Duodenal mucosa (tissue), 2 donors: ENCODE measurements at regions not wholly inside any gene's neighbourhood (a gene's known extent, or its start where the extent isn't known, plus 50 kb on each side); places are given as distances from the start of the nearest gene placed in this dataset.

ENCODE experiments used
- H3K27ac ChIP-seq: one replicate; pipeline ENCODE4 v1.7.0; 2013; ENCODE audit warnings: low read depth, low read length
- H3K27me3 ChIP-seq, 2 donors: one replicate each; pipeline ENCODE4 v1.7.0; 2013; ENCODE audit warnings: low read length in 2 of 2, control low read depth in 1 of 2; ENCODE audit not compliant: insufficient read depth in 2 of 2, control insufficient read depth in 1 of 2
- H3K36me3 ChIP-seq, 2 donors: one replicate each; pipeline ENCODE4 v1.7.0; 2013; ENCODE audit warnings: low read length in 2 of 2, control low read depth in 1 of 2; ENCODE audit not compliant: insufficient read depth in 2 of 2, control insufficient read depth in 1 of 2
- H3K4me1 ChIP-seq, 2 donors: one replicate each; pipeline ENCODE4 v1.7.0; 2013; ENCODE audit warnings: low read length in 2 of 2, control low read depth in 1 of 2; ENCODE audit not compliant: insufficient read depth in 2 of 2, control insufficient read depth in 1 of 2
- H3K4me3 ChIP-seq, 2 donors: one replicate each; pipeline ENCODE4 v1.7.0; 2013; ENCODE audit warnings: low read length in 2 of 2, low read depth in 1 of 2
- H3K9ac ChIP-seq, 2 donors: one replicate each; pipeline ENCODE4 v1.7.0; 2013; ENCODE audit warnings: low read length in 2 of 2, low read depth in 1 of 2
- H3K9me3 ChIP-seq, 2 donors: one replicate each; pipeline ENCODE4 v1.7.0; 2013; ENCODE audit warnings: low read length in 2 of 2, control low read depth in 1 of 2; ENCODE audit not compliant: control insufficient read depth in 1 of 2

DNA sequence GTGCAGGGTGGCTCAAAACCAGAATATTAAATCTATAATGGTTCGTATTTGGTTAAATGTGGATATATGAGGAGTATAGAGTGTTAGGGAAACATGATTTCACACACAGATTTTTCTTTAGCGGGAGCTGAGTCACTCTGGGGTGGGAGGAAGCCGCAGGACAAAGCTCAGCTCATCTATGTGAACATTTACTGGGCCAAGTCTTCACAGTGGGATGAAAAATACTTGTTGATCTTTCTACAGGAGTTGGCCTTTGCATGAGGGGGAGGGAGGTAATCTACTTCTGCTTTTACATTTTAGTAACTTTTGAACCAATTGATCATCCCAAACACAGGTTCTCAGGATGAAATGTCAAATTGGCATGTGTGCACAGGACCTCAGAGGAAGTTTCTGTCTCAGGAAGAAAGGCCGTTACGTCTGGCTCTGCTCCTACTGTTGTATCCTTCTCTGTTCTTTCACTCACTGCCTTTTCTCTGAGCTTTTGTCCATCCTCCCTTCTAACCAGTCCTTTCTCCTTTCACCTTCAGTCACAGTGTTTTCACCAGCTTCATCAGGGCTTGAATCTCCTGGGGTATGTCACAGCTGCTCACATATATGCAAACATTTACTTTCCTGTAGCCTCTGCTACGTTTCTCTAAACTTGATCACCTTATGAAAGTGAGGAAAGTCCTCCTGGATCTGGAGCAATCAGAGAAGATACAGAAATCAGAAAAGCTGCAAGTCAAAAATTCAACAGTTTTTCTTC lies 943.3 kb upstream of the FANCL start:
- Histone ChIP-seq H3K9me3 (no peaks in the 10 kb centered on the region), H3K27me3 (no peaks in the 10 kb centered on the region), H3K4me1 (no peaks in the 10 kb centered on the region), H3K36me3 (no peaks in the 10 kb centered on the region), H3K9ac (no peak overlapping the region), H3K4me3 (no peak overlapping the region), H3K27ac (no peak overlapping the region)

DNA sequence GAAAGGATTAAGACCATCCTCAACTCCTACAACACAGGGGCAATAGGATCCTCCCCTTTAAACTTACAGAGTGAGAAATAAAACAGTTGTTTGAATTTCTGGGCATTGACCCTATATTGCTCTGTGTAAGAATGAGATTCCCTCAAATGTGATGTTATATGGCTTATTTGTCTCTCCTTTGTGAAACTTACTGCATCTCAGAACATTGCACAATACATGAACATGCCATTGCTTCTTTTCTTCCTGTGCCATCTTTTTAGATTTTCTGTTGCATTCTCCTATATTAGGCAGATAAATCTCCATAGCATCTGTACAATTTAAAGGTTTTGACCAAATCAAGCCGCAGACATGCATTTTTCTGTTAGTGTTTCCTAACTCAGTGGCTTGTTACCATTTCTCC lies 941.9 kb upstream of the FANCL start:
- Histone ChIP-seq H3K4me1 (no peaks in the 10 kb centered on the region), H3K9me3 (no peaks in the 10 kb centered on the region), H3K36me3 (no peaks in the 10 kb centered on the region), H3K9ac (no peak overlapping the region), H3K4me3 (no peak overlapping the region), H3K27ac (no peak overlapping the region), H3K27me3 (no peaks in the 10 kb centered on the region)

DNA sequence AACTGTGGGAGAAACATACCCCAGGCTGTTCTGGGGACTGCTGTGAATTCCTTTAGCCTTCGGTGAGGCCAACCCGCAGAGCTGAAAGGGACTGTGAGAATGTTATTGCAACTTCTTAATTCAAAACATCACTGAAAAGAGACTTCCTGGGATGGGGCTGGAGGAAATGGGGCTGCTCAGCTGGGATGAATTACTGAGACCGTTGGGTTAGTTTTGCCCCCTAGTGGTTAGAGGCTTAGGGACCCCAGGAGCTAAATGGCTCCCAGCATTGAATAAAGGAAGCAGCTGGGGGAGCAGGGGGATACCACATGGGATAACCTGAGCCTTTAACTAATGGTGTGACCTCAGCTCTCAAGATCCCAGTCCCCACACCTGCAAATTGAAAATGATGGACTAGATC lies 941.1 kb upstream of the FANCL start:
- H3K27me3 ChIP-seq = no peaks in the 10 kb centered on the region
- no peak overlapping the region for H3K4me3 ChIP-seq
- H3K9ac ChIP-seq = no peak overlapping the region
- H3K27ac ChIP-seq = no peak overlapping the region
- no peaks in the 10 kb centered on the region for H3K9me3 ChIP-seq
- H3K36me3 ChIP-seq = no peaks in the 10 kb centered on the region
- no peaks in the 10 kb centered on the region for H3K4me1 ChIP-seq

DNA sequence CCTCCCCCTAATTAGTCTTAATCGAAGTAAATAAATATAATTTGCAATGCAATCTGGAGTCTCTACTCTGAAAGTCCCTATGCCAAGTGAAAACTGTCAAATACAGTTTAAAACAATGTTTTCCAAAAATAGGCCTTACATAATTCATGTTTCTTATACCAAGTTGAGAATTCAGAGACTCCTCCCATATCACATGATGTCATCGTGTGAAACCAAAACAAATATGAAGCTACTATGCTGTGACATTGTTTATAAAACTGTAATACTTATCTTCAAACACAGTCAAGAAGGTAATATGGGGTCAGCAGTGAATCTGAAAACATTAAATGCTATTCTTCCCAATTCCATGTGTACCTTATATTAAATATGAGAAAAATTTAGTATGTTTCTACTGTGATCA lies 940.2 kb upstream of the FANCL start:
- H3K36me3 ChIP-seq = no peaks in the 10 kb centered on the region
- H3K27me3 ChIP-seq = no peaks in the 10 kb centered on the region
- no peak overlapping the region for H3K9ac ChIP-seq
- H3K4me3 ChIP-seq = no peak overlapping the region
- no peaks in the 10 kb centered on the region for H3K4me1 ChIP-seq
- H3K9me3 ChIP-seq = no peaks in the 10 kb centered on the region
- H3K27ac ChIP-seq = no peak overlapping the region

DNA sequence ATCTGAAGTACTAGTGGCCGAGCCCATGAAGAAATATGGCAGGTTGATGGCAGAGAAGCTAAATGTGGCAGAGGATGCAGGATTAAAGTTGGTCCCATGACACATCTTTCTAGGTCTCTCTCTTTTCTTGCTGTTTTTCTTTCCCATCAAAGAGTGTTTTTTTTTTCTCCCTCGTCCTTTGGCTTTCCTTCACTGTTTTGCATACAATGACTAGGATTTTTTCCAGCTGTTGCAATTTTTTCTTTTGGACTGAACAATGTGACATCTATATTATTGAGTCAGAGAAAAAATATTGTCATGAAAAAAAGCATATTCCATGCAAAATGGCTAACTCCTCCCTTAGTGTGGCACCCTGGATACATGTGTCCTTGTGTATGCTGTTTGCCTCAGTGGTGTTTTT lies 939.5 kb upstream of the FANCL start:
- Histone ChIP-seq H3K9ac (no peak overlapping the region), H3K27me3 (no peaks in the 10 kb centered on the region), H3K4me3 (no peak overlapping the region), H3K4me1 (no peaks in the 10 kb centered on the region), H3K9me3 (no peaks in the 10 kb centered on the region), H3K27ac (no peak overlapping the region), H3K36me3 (no peaks in the 10 kb centered on the region)

DNA sequence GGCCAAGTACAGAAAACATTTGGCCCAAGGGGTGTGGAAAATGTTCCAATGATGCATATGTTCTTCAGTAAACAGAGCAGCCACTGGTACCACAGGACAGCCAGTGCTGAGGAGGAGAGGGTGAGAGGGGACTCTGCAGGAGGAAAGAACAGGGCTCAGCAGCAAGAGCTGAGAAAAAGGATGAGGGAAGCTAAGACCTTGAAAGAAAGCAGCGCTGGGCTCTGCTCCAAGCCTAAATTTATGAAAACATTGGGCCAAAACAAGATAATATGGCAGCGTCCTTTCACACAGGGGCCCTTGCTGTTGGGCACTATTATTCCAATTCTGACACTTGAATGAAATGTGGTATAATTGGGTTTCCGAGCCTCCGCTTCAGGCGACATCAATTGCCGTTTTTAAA lies 939.0 kb upstream of the FANCL start:
- no peak overlapping the region for H3K4me3 ChIP-seq
- no peaks in the 10 kb centered on the region for H3K9me3 ChIP-seq
- no peaks in the 10 kb centered on the region for H3K4me1 ChIP-seq
- no peaks in the 10 kb centered on the region for H3K36me3 ChIP-seq
- H3K9ac ChIP-seq = no peak overlapping the region
- no peaks in the 10 kb centered on the region for H3K27me3 ChIP-seq
- H3K27ac ChIP-seq = no peak overlapping the region

DNA sequence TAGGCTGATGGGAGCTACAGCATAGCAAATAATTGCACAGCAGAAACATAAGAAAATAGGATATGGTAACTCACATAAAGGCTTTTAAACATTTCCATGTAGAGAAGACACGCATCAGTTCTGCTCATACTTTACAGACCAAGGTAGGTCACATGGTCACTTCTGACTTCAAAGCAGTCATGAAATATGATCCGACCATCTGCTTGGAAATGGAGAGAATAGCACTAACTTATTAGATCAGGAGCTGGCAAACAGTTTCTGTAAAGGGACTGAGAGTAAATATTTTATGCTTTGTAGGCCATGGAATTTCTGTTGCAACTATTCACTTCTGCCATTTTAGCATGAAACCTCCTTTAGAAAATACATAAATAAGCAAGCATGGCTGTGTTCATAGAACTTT lies 936.6 kb upstream of the FANCL start:
- Histone ChIP-seq H3K36me3 (no peaks in the 10 kb centered on the region), H3K4me1 (no peaks in the 10 kb centered on the region), H3K27me3 (no peaks in the 10 kb centered on the region), H3K9me3 (no peaks in the 10 kb centered on the region), H3K9ac (no peak overlapping the region), H3K4me3 (no peak overlapping the region), H3K27ac (no peak overlapping the region)

DNA sequence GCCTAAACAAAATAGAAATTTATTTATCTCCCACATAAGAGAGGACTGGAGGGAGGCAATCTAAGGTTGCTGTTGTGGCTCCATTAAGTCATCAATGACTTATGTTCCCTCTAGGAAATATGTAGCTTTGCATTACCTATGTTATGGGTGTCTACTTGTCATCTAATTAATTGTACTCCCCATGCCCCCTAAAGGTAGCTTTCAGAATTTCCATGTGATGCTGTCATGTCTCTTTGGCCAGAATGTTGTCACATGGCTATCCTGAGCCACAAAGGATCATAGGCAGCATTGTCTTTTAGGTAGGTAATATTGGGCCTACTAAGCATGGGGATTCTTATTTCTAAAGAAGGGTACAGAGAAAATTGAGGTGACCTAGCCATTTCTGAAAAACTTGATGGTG lies 935.6 kb upstream of the FANCL start:
- Histone ChIP-seq H3K4me1 (no peaks in the 10 kb centered on the region), H3K36me3 (no peaks in the 10 kb centered on the region), H3K9ac (no peak overlapping the region), H3K27me3 (no peaks in the 10 kb centered on the region), H3K4me3 (no peak overlapping the region), H3K9me3 (no peaks in the 10 kb centered on the region), H3K27ac (no peak overlapping the region)

DNA sequence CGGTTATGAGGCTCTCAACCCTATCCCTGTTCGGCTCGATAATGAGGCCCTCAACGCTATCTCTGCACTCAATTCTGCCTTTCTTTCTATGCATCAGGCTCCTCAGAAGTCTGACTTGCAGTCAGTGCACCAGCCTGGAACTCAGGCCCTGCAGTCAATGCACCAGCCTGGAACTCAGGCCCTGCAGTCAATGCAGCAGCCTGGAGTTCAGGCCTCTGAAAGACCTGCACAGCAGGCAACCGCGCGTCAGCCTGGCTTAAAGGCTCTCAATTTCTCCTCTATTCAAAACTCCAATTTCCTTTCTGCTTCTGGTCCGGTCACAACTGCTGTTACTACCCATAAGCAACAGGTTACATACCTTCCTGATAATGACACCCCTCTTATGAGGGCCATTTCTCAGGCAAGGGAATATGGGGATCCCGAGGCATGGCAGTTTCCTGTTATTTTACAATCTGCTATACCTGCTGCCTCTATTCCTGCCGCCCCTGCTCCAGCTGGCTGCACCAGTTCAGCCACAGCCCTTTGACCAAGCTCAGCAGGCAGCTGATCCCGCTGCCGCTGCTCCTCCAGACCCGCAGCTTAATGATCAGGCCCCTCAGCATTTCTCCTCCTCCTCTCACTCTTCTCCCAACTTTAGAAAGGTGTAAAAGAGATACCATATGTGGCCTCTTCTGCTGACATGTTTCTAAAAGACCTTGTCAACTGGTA lies 933.6 kb upstream of the FANCL start:
- H3K27ac ChIP-seq = no peak overlapping the region
- H3K4me1 ChIP-seq = no peaks in the 10 kb centered on the region
- no peak overlapping the region for H3K9ac ChIP-seq
- no peaks in the 10 kb centered on the region for H3K27me3 ChIP-seq
- no peaks in the 10 kb centered on the region for H3K9me3 ChIP-seq
- H3K36me3 ChIP-seq = no peaks in the 10 kb centered on the region
- no peak overlapping the region for H3K4me3 ChIP-seq

DNA sequence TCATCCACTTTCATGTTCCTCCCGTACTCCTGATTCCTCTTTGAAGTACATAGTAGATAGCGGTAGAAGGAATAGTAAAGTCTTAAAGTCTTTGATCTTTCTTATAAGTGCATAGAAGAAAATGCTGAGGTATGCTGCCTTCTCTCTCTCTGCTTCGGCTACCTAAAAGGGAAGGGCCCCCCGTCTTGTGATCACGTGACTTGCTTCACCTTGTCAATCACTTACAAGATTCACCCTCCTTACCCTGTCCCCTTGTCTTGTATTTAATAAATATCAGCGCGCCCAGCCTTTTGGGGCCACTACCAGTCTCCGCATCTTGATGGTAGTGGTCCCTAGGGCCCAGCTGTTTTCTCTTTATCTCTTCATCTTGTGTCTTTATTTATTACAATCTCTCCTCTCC lies 932.2 kb upstream of the FANCL start:
- H3K36me3 ChIP-seq = no peaks in the 10 kb centered on the region
- no peak overlapping the region for H3K4me3 ChIP-seq
- H3K9me3 ChIP-seq = no peaks in the 10 kb centered on the region
- no peaks in the 10 kb centered on the region for H3K4me1 ChIP-seq
- no peaks in the 10 kb centered on the region for H3K27me3 ChIP-seq
- H3K27ac ChIP-seq = no peak overlapping the region
- no peak overlapping the region for H3K9ac ChIP-seq
